Brain microvascular endothelial cell (primary cell): ENCODE measurements at regions not wholly inside any gene's neighbourhood (a gene's known extent, or its start where the extent isn't known, plus 50 kb on each side); places are given as distances from the start of the nearest gene placed in this dataset.

Experiments
- DNase-seq: peaks from one replicate; pipeline ENCODE4 v3.0.0-alpha.2; 2020
- H3K27ac ChIP-seq: fragments of 250-450 bp; sonication (Bioruptor Pico); 2 replicates; pipeline ENCODE4 v1.5.1; 2020; ENCODE audit warnings: mild to moderate bottlenecking, moderate library complexity
- H3K27me3 ChIP-seq: fragments of 250-450 bp; sonication (Bioruptor Pico); replicated peaks from 2 replicates; pipeline ENCODE4 v1.5.1; 2020; ENCODE audit warnings: mild to moderate bottlenecking
- H3K36me3 ChIP-seq: fragments of 250-450 bp; sonication (Bioruptor Pico); replicated peaks from 2 replicates; pipeline ENCODE4 v1.5.1; 2020; ENCODE audit warnings: mild to moderate bottlenecking
- H3K4me3 ChIP-seq: 2 replicates; pipeline ENCODE4 v1.5.1; 2011; ENCODE audit warnings: low read depth, mild to moderate bottlenecking, control low read depth, low read length, moderate library complexity
- in situ Hi-C: cut with HindIII; loops from 2 replicates; pipeline ENCODE4 v1.10.0; 2017; ENCODE audit warnings: low sequenced_read_pairs, low pct_ligation_motif_present
- TF ChIP-seq, protein P1 (sequence below): IDR thresholded peaks from 2 replicates; pipeline ENCODE4 v1.5.1; 2011; ENCODE audit warnings: low read depth, mild to moderate bottlenecking, moderate library complexity, low read length, control low read depth, inconsistent platforms; ENCODE audit errors: missing control alignments

- Histone ChIP-seq H3K27ac (no peak overlapping the region), H3K4me3 (no peak overlapping the region), H3K36me3 (no peaks in the 10 kb centered on the region), H3K27me3 (no peaks in the 10 kb centered on the region)
- TF ChIP-seq, protein P1, sequence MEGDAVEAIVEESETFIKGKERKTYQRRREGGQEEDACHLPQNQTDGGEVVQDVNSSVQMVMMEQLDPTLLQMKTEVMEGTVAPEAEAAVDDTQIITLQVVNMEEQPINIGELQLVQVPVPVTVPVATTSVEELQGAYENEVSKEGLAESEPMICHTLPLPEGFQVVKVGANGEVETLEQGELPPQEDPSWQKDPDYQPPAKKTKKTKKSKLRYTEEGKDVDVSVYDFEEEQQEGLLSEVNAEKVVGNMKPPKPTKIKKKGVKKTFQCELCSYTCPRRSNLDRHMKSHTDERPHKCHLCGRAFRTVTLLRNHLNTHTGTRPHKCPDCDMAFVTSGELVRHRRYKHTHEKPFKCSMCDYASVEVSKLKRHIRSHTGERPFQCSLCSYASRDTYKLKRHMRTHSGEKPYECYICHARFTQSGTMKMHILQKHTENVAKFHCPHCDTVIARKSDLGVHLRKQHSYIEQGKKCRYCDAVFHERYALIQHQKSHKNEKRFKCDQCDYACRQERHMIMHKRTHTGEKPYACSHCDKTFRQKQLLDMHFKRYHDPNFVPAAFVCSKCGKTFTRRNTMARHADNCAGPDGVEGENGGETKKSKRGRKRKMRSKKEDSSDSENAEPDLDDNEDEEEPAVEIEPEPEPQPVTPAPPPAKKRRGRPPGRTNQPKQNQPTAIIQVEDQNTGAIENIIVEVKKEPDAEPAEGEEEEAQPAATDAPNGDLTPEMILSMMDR: no peak
- no peak for DNase-seq
- in situ Hi-C loops: no loop called here
Observed at GRCh38 chr6:105504706-105505105, 101.8 kb upstream of the PREP start.

GRCh38 chr6:105503641-105504040 is 100.8 kb upstream of the PREP start:
- H3K36me3 ChIP-seq: no peaks in the 10 kb centered on the region
- H3K4me3 ChIP-seq: no peak overlapping the region
- in situ Hi-C loops: no loop called here
- TF ChIP-seq, protein P1: no peak
- DNase-seq: no peak
- H3K27ac ChIP-seq: no peak overlapping the region
- no peaks in the 10 kb centered on the region for H3K27me3 ChIP-seq

GRCh38 chr6:105501826-105502344 is 99.0 kb upstream of the PREP start:
- Histone ChIP-seq H3K4me3 (no peak overlapping the region), H3K36me3 (no peaks in the 10 kb centered on the region), H3K27me3 (no peaks in the 10 kb centered on the region), H3K27ac (no peak overlapping the region)
- in situ Hi-C loops: no loop called here
- TF ChIP-seq, protein P1: no peak
- DNase-seq: no peak

GRCh38 chr6:105501246-105501645 is 98.4 kb upstream of the PREP start:
- TF ChIP-seq, protein P1: no peak
- no peak overlapping the region for H3K27ac ChIP-seq
- no peak for DNase-seq
- no peaks in the 10 kb centered on the region for H3K27me3 ChIP-seq
- in situ Hi-C loops: no loop called here
- H3K4me3 ChIP-seq: no peak overlapping the region
- H3K36me3 ChIP-seq: no peaks in the 10 kb centered on the region

GRCh38 chr6:105500693-105501092 is 97.8 kb upstream of the PREP start:
- no peaks in the 10 kb centered on the region for H3K36me3 ChIP-seq
- in situ Hi-C loops: no loop called here
- no peak overlapping the region for H3K4me3 ChIP-seq
- DNase-seq: no peak
- H3K27me3 ChIP-seq: no peaks in the 10 kb centered on the region
- TF ChIP-seq, protein P1: peak; percentile 27
- no peak overlapping the region for H3K27ac ChIP-seq

- Histone ChIP-seq H3K27ac (no peak overlapping the region), H3K4me3 (no peak overlapping the region), H3K27me3 (no peaks in the 10 kb centered on the region), H3K36me3 (no peaks in the 10 kb centered on the region)
- in situ Hi-C loops: no loop called here
- no peak for DNase-seq
- TF ChIP-seq, protein P1: no peak
Observed at GRCh38 chr6:105499931-105500330, 97.0 kb upstream of the PREP start.
